Smooth muscle cell (in vitro differentiated cells): ENCODE measurements at regions not wholly inside any gene's neighbourhood (a gene's known extent, or its start where the extent isn't known, plus 50 kb on each side); places are given as distances from the start of the nearest gene placed in this dataset.

Experiments
- DNase-seq: peaks from one replicate; lab custom pipeline; 2025; ENCODE audit not compliant: unreplicated experiment; lab: John Stamatoyannopoulos, UW
- H2AFZ ChIP-seq: fragments of 200-600 bp; sonication (generic); 2 replicates; pipeline ENCODE4 v1.6.0; 2016; ENCODE audit warnings: antibody characterized with exemption, low read depth, mild to moderate bottlenecking
- H3F3A ChIP-seq: fragments of 200-600 bp; sonication (generic); 2 replicates; pipeline ENCODE4 v1.6.0; 2017; ENCODE audit warnings: antibody characterized with exemption, low read depth
- H3K27ac ChIP-seq: fragments of 200-600 bp; sonication (generic); 2 replicates; pipeline ENCODE4 v1.5.1; 2016; ENCODE audit warnings: low read depth, mild to moderate bottlenecking
- H3K27me3 ChIP-seq: fragments of 200-600 bp; sonication (generic); 2 replicates; pipeline ENCODE4 v1.6.1; 2016; ENCODE audit warnings: low read depth, mild to moderate bottlenecking
- H3K36me3 ChIP-seq: fragments of 200-600 bp; sonication (generic); 2 replicates; pipeline ENCODE4 v1.5.1; 2016; ENCODE audit warnings: low read depth
- H3K4me1 ChIP-seq: fragments of 200-600 bp; sonication (generic); 2 replicates; pipeline ENCODE4 v1.5.1; 2016; ENCODE audit warnings: low read depth
- H3K4me2 ChIP-seq: fragments of 200-600 bp; sonication (generic); 2 replicates; pipeline ENCODE4 v1.6.0; 2016; ENCODE audit warnings: mild to moderate bottlenecking
- H3K4me3 ChIP-seq: fragments of 200-600 bp; sonication (generic); 2 replicates; pipeline ENCODE4 v1.5.1; 2016; ENCODE audit warnings: mild to moderate bottlenecking
- H3K79me2 ChIP-seq: fragments of 200-600 bp; sonication (generic); 2 replicates; pipeline ENCODE4 v1.6.0; 2016; ENCODE audit warnings: low read depth, mild to moderate bottlenecking
- H3K9ac ChIP-seq: fragments of 200-600 bp; sonication (generic); 2 replicates; pipeline ENCODE4 v1.6.0; 2016; ENCODE audit warnings: low read depth
- H3K9me3 ChIP-seq: fragments of 200-600 bp; sonication (generic); replicated peaks from 2 replicates; pipeline ENCODE4 v1.5.1; 2016; ENCODE audit warnings: low read depth
- H4K20me1 ChIP-seq: fragments of 200-600 bp; sonication (generic); 2 replicates; pipeline ENCODE4 v1.6.0; 2016; ENCODE audit warnings: low read depth
- WGBS: methylation state at CpG from one replicate; pipeline ENCODE4 v1.1.7; 2016; ENCODE audit warnings: low lambda C conversion rate; 5-methylcytosine and 5-hydroxymethylcytosine counted together
- TF ChIP-seq, protein P1 (sequence below): fragments of 200-600 bp; sonication (generic); IDR thresholded peaks from 2 replicates; pipeline ENCODE4 v1.5.1; 2017; ENCODE audit warnings: borderline replicate concordance, mild to moderate bottlenecking, antibody characterized with exemption; ENCODE audit not compliant: insufficient read depth, poor library complexity, severe bottlenecking

DNA sequence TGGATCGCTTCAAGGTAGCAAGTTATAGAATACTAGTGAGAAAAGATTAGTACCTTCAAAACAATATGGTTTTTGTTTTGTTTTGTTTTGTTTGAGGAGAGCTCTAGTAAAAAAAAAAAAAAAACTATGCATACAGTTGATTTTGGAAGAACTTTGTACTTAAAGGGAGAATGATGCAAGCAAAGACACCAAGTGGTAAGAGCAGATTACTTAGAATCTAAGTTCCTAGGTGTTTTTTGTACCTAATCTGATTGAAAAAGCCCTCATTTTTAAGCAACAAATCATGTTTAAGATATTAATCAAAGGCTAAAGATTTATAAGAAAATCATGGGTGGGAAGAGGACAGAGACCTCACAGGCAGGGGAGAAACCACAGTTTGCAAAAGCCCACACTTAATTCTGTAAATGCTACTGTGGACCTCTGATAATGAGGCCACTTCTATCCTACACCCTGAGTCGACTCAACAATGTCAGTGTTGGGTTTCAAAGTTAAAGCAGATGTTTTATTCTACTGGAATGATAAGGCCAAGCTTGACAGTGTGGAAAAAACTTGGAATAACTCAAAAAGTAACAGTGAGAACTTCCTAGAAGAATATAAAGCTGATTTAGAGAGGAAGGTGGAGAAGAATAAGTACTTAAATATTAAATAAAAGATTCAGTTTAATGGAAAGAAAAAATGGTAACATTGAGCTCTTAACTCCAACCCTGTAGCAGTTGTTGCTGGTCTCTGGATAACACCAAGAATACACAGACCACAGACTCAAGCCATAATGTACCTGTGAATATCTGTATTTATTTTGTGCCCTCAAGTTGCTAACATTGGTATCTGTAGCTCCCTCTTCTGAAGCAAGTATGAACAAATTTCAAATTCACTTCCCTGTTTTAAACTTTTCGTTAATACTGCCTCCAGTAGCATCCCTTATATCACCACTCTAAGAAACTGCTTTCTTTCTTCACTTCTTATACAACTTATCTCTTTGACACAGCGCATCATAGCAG, 1047.8 kb downstream of the EPHA7 start:
- WGBS = 82% methylated on average over 4 of the region's 4 CpGs
- Histone ChIP-seq H3K9me3 (no peaks in the 10 kb centered on the region), H4K20me1 (no peaks in the 10 kb centered on the region), H2AFZ (no peak overlapping the region), H3K36me3 (no peaks in the 10 kb centered on the region), H3K79me2 (no peaks in the 10 kb centered on the region), H3K9ac (no peak overlapping the region), H3K4me3 (no peak overlapping the region), H3F3A (no peaks in the 10 kb centered on the region), H3K4me2 (no peak overlapping the region), H3K27ac (no peak overlapping the region), H3K27me3 (no peaks in the 10 kb centered on the region), H3K4me1 (no peaks in the 10 kb centered on the region)
- DNase-seq = no peak
- TF ChIP-seq, protein P1, sequence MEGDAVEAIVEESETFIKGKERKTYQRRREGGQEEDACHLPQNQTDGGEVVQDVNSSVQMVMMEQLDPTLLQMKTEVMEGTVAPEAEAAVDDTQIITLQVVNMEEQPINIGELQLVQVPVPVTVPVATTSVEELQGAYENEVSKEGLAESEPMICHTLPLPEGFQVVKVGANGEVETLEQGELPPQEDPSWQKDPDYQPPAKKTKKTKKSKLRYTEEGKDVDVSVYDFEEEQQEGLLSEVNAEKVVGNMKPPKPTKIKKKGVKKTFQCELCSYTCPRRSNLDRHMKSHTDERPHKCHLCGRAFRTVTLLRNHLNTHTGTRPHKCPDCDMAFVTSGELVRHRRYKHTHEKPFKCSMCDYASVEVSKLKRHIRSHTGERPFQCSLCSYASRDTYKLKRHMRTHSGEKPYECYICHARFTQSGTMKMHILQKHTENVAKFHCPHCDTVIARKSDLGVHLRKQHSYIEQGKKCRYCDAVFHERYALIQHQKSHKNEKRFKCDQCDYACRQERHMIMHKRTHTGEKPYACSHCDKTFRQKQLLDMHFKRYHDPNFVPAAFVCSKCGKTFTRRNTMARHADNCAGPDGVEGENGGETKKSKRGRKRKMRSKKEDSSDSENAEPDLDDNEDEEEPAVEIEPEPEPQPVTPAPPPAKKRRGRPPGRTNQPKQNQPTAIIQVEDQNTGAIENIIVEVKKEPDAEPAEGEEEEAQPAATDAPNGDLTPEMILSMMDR = no peak

DNA sequence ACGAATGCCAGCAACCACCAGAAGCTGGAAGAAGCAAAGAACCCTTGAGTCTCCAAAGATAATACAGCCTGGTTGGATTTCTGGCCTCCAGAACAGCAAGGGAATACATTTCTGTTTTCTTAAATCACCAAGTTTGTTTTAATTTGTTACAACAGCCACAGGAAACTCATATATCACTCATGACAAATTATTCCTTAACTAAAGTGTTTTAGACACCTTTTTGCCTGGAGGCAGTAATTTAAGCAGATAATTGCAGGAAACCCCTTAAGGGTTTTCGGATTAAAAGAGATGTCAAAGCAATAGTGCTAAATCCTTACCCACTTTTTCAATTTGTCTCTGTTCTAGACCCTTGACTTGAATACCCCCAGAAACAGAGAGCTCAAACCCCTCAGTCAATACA, 1050.0 kb downstream of the EPHA7 start:
- no peak overlapping the region for H3K27ac ChIP-seq
- no peaks in the 10 kb centered on the region for H4K20me1 ChIP-seq
- no peak overlapping the region for H3K9ac ChIP-seq
- no peak overlapping the region for H3K4me3 ChIP-seq
- WGBS = 73% methylated on average over 2 of the region's 2 CpGs
- H3F3A ChIP-seq = no peaks in the 10 kb centered on the region
- no peaks in the 10 kb centered on the region for H3K4me1 ChIP-seq
- no peak overlapping the region for H3K4me2 ChIP-seq
- no peaks in the 10 kb centered on the region for H3K79me2 ChIP-seq
- TF ChIP-seq, protein P1 = no peak
- H3K9me3 ChIP-seq = no peaks in the 10 kb centered on the region
- no peak overlapping the region for H2AFZ ChIP-seq
- H3K27me3 ChIP-seq = no peaks in the 10 kb centered on the region
- H3K36me3 ChIP-seq = no peaks in the 10 kb centered on the region
- DNase-seq = no peak

DNA sequence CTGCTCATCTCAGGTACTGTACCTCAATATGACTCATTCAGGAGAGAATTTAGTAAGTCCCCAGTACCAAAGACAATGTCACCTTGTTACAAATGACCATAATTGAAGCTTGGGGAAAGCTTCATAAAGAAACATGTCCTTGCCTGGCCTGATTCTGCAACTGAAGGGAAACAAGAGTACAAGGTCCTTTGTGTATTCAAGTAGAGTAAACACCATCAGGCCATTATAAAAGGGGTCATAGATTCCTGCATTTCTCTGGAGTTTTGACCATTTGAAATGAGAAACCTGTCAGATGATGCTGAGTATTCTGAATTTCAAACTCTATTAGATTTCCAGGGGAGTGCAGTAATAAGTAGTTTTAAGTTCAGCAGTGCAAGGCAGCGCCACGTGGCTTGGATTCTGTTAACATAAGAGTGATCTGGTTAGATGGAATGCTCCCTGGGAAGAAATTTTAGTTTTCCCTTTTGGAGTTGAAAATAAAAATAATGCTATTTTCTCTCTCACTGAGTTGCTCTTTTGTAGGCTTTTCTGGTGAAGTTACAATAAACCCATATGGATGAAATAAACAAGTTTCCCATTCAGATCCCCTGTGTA, 1054.3 kb downstream of the EPHA7 start:
- no peak overlapping the region for H3K4me3 ChIP-seq
- H3K79me2 ChIP-seq = no peaks in the 10 kb centered on the region
- H4K20me1 ChIP-seq = no peaks in the 10 kb centered on the region
- no peaks in the 10 kb centered on the region for H3K27me3 ChIP-seq
- H3K9ac ChIP-seq = no peak overlapping the region
- TF ChIP-seq, protein P1 = no peak
- peak overlapping the region; percentile 85 for H2AFZ ChIP-seq
- H3K4me2 ChIP-seq = peak overlapping the region; percentile 2
- no peaks in the 10 kb centered on the region for H3K4me1 ChIP-seq
- peak overlapping the region; percentile 21 for H3K27ac ChIP-seq
- peaks cover 3% of the 10 kb centered on the region for H3F3A ChIP-seq
- no peak for DNase-seq
- 38% methylated on average over 2 of the region's 2 CpGs for WGBS
- H3K36me3 ChIP-seq = no peaks in the 10 kb centered on the region
- no peaks in the 10 kb centered on the region for H3K9me3 ChIP-seq
